Left renal cortex interstitium (tissue), 4 donors: ENCODE measurements at regions not wholly inside any gene's neighbourhood (a gene's known extent, or its start where the extent isn't known, plus 50 kb on each side); places are given as distances from the start of the nearest gene placed in this dataset.

Experiments used
- DNase-seq, 4 donors: peaks; one replicate each; pipeline ENCODE4 v3.0.0-alpha.2; 2013; ENCODE audit warnings: low read depth in 4 of 4, low spot score in 2 of 4, missing footprints in 1 of 4

DNA sequence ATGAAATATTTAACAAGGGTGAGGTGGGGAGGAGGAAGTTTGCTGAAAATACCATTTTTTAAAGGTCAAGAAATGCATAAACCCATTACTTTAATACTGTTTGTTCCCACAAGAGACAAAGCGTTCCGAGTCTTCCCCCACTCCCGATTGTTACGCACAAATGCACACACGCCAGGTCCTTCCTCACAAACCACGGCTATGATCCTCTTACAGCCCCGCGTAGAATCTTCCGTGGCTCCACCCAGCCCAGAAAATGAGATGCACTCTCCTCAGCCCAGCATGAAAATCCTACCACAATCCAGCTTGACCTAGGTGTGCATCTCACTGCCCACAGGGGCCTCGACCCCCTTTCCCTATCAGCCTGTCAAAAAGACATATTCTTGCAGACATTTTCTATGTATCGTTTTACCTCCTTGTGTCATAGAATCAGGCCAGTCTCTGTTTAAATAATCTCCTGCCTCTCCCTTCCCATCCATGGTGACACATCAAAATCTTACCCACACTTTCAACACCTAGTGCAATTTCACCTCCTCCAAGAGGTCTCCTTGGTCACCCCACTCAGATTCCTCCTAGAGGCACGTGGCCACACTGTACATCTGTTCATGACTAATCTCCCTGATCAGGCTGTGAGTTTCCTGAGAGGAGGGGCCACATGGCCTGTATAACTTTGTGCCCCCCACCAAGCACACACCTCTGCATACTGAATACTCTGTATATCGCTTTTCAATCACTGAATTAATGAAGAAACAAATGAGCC lies 491.0 kb upstream of the KLHL29 start:
- no peak for DNase-seq

DNA sequence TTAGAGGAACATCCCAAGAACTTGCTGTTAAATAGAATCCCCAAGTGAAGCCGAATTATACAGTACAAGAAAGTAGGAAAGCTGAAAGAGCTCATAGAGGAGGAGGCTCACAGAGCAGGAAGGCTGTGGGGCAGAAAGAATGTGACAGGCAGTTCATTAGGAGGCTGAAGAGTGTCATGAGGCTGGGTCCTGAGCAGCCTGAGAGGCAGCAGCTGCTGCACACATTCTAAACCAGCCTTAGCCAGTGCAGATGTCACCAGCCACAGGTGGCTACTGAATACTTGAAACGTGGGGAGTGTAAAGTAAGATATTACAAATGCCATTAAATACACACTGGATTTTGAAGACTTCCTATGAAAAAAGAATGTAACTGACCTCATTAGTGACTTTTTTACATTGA lies 490.2 kb upstream of the KLHL29 start:
- peak in 1 of 4 donors; percentile 11 for DNase-seq

DNA sequence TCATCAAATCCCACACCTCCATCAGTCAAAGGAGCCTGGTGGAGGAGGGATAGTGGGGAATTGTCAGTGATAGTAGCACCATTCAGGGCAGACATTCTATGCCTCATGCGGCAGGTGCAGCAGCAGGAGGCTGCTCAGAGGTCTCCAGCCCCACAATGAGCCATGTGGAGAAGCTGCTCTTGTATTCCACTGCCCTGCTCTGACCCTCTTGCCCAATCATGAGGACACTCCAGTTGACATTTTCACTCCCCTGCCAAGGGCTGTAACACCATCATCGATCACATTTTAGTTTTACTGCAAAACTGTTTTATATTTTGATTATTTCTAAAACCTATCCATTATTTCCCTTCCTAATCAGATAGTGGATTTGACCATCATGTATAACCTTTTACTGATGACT lies 487.6 kb upstream of the KLHL29 start:
- DNase-seq = no peak

DNA sequence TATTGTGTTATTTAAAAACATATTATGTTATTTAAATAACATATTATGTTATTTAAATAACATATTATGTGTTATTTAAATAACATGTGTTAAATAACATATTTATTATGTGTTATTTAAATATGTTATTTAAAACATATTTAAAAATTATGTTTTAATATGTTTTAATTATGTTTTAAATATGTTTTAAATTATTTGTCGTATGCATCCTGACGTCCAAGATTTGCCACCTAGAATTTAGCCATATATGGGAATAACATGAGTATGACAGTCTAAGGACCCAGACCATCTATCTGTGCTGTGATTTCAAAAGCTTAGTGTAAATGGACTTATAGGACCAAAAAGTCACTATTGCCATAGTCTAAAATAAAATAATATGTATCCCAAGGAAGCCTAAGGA lies 484.3 kb upstream of the KLHL29 start:
- no peak for DNase-seq

DNA sequence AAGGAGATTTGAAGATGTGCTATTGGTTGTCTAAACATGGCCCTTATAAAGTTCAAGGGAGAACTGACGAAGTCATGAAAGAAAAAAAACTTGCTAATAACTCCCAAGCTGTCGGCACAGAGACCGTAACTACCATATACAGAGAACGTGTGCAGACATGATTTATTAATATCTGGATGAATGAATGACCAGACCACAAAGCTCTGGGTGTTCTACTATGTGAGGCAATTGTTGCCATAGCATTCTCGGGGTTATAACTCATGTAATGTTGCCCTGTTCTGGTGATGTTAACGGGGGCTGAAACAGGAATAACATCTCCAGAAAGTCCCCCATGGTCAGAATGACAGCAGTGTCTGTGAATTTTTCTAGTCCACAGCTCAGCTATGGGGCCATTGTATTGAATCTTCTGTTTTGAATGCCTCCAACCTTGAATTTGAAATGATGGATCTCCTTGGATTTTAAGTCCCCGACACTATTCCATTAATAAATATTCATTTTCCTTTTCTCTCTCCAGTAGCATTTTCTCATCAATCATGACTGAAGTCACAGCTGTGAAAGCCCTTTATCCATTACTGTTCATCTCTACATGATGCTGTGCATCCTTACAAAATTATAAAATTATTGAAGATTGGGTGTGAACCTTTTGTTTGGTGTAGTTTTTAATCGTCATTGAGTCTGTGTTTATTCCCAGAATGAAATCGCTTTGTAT lies 483.4 kb upstream of the KLHL29 start:
- DNase-seq = no peak

DNA sequence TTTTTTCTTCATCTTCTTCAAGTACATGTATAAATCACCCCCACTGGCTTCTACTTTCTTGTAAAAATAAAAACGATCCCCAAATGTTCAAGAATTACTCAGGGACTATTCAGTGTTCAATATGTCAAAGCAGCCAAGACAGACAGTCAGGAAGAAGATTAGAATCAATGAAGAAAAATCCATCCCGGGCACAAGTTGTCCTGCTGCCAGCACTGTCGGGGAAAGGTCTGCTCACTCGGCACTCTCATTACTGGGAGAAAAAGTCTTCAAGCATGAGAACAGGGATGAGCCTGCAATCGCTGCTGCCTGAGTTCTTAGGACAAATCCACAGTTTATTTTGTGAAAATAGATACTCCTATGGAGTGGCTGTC lies 482.8 kb upstream of the KLHL29 start:
- DNase-seq = no peak

DNA sequence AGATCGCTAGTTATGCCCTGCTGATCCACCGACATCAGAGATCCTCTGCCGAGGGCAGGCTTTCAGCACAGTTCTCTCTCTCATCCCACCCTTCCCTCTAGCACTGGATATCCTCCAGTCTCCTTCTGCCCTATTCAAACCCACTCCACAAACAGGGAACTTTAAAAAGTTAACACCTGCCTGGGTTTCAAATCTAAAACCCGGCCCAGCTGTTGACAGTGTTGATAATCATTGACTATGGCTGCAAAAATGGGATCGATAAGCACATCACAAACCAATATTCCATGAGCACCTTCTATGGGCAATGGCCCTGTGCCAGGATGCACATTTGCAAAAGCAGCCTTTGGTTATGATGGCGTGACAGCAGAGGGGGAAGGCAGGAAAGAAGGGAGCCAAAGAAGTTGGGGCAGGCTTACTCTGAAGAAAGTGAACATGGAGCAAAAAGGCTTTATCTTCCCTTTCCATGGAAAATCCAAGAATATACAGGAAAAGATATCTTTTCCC lies 482.3 kb upstream of the KLHL29 start:
- no peak for DNase-seq

DNA sequence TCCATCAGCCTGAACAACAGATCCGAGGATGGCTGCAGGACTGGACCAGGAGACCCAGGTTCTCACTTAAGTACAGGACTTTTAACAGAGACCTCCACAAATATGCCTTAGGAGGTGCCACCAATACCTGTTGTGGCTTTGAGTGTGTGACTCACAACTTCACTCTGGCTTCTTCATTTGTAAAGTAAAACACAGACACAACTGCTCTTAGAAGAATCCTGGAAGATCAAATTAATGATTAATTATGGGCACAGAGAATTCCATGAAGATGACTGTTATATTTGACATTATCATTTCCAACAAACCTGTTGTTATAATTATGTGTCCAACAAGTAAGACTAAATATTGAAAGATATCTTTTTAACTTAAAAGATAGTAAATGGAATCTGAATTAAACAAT lies 481.4 kb upstream of the KLHL29 start:
- no peak for DNase-seq

DNA sequence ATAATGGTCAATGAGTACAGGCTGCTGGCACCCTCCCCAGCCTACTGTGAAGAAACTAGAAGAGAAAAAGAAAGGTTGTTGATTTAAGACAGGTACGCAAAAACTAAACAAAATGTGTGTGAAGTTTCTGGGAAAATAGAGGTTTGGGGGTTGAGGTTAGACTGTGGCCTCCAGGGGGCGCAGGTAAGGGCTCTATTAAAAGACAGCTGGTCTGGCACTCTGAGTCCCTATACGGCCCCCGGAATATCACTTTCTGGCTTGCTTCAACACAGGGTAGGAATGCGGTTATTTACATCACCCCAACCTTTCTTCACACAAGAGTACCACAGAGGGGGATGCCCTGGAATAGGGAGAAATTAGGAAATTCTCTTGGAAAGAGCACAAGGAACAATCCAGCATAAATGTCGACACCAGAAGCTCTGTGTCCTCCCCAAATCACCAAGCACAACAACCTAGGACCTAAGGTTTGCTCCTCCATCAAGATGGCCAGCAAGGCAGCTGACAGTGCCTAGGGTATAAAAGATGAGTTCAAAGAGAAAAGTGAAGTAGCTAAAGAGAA lies 480.8 kb upstream of the KLHL29 start:
- DNase-seq = no peak

DNA sequence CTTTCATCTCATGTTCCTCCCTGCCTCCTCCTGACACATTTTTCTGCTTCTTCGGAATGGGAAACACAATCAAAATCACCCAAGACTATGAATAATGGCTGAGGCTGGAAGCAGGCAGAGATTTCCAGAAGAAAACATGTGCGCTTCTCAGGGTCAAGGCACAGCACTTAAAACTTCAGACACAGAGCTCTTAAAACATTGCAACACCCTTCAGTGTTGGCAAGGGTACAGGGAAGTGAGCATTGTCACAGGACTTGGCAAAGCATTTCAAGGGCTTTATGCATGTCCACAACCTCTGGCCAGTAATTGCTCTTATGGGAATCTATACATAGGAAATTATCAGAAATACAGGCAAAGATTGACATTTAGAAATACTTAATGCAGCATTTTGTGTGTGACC lies 477.6 kb upstream of the KLHL29 start:
- no peak for DNase-seq

DNA sequence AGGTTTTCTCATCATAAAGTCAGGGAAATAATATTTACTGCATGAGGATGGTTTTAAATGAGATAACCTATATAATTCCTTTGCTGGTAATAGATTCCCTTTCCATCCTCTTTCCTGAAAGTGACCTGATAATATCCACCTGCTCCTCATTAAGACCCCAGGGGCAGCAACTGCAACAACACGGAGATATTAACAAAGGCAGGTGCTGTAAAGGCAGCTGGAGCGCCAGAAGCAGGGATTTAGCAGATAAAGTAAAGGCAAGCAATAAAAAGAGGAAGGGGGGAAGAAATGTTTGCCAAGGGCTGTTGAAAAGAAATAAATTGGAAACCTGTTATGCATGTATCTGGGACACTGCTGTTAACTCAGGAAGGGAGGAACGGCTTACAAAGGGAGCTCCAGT lies 472.6 kb upstream of the KLHL29 start:
- DNase-seq = no peak

DNA sequence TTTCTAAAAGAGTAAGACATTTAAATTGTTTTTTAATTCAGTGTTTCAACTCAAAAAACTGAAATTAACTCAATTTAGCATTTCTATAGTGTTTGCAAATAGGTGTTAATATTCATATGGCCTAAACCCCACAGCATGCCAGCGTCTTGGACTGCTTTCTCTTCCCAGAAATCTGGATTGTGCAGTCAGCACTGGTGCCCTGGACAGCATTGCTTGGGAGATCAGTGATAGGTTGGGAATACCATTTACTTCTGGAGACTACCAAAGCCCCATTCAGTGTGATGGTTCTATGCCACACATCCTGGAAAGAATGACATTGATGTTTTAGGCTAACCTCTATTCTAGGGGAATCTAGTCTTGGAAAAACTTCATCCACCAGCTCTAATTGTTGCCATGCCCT lies 455.0 kb upstream of the KLHL29 start:
- DNase-seq = no peak

DNA sequence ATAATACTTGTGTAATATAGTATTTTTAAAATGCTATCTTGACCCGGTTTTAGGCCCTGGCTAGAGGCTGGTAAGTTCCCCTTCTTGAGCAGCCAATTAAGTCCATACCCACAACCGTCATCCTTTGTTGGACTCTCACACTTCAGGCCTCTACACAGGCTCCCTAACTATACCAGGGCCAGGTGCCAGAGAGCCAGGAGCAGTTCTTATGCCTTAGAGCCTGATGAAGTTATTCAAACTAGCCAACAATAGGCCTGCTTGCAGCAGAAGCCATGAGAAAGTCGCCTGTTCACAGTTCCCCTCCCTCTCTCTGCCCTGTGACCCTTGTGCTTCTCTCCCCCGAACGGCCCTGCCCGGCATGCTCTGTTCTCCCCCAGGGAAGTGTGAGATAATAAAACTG lies 454.2 kb upstream of the KLHL29 start:
- no peak for DNase-seq

DNA sequence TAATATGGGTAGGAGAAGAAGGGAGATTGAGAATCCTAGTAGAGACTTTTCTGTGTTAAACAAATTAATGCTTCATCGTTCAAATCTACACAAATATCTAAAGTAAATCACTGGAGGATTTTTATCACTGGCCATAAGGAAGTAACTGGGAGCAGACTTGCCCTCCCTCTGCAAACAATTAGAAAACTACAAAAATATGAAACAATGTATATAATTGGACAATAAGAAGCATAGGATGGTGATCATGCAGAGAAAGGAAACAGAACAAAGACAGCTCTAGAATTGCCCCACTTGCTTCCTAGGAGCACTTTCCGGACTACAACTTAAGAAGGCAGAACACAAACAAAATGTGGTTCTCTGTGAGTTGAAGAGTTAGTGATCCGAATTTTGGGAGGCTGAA lies 452.7 kb upstream of the KLHL29 start:
- DNase-seq = no peak

DNA sequence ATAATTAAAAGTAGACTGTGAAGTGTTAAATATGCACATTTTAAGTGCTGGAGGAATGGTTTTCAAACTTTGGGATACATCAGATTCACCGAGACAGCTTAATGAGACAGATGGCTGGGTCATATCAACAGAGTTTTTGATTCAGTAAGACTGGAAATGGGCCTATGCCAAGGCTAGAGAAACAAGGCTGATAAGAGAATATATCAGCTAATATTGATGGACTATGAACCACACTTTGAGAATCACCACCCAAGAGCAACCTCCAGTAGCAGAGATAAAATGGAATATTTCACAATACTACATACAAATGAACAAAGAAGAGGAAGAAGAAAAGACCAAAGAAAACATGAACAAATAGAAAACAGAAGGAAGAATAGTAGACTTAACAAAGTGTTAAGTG lies 450.2 kb upstream of the KLHL29 start:
- no peak for DNase-seq

DNA sequence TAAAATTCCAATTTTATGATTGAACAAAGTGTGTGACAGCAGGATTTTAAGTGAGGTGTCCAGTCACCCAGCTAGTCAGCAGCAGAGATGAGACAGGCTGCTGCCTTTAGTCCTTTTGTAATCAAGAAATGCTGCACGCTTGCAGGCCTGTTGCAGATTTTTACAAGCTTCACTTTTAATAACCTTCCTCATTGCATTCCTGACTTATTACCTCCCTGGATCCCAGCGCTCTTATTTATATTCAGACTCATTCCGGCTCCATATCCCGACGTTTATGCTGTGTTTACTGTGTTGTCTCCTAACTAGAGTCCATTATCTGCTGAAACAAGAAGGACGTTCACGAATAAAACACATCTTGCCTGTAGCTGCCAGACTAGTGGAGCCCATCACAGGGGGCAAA lies 442.5 kb upstream of the KLHL29 start:
- no peak for DNase-seq

DNA sequence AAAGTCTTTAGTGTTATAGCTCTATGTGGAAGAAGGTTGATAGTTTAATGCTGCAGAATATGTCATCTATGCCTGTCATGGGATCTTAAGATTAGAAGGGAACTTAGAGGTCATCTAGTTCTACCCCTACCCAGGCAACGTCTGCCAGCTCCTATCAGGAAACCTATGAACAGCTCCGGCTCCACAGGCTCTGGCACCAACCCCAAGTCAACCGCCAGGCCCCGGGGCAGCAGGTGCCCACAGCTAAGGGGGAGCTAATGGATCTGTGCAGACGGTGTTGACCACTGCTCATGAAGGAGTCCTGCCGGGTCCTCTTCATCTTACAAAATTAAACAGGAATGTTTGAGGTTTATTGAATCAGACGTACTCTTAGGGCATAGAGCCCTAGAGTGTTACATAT lies 440.8 kb upstream of the KLHL29 start:
- DNase-seq = no peak

DNA sequence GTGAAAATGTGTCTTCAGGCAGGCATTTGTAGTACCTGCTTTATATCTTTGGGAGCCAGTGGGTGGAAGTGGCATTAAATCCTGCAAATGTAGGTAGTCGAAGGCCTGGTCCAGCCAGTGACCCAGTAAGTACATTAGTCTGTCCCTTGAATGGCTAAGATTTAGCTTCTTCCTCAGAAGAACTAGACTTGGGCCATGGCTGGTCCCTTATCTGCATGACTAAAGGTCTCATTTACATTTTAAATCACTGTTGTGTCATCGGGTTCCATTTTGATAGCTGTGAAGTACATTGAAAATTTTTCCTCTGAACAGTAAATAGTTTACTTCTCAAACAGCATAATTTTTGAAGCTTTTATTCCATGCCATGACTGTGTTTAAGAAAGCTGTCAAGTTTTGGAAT lies 438.4 kb upstream of the KLHL29 start:
- no peak for DNase-seq

DNA sequence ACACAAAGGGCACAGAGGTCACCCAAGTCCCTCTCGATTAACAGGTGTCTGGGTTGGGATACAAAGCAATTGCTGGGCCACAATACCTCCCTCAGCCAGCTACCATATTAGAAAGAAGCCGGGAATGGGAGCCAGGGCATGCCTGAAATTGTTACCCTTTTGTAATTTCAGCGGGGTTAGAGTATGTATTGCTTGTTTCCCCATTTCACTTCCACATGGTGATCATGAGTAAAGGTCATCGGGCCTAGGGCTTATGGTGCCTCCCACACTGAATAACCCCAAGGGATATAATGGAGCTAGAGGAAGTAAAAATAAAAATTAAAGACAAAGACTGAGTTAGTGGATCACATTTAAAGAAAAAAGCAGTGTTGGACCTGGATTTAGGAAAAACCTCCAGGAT lies 437.2 kb upstream of the KLHL29 start:
- no peak for DNase-seq

DNA sequence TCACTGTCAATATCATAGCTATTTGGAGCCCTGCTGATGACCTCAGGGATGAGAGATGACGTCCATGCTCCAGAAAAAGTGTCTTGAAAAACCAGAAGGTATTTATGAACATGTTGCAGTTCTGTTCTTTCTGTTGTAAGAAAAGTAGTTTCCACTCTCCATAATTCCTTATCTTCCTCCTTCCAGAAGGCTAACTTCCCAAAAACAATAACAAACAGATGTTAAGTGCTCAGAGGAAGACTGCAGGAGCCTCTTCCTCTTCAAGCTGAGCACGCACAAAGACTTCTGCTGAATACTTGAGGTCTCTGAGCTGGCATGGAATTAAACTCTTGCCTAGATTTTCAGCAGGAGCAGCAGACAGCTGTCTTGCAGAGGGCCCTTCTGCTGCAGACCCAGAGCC lies 434.5 kb upstream of the KLHL29 start:
- no peak for DNase-seq

DNA sequence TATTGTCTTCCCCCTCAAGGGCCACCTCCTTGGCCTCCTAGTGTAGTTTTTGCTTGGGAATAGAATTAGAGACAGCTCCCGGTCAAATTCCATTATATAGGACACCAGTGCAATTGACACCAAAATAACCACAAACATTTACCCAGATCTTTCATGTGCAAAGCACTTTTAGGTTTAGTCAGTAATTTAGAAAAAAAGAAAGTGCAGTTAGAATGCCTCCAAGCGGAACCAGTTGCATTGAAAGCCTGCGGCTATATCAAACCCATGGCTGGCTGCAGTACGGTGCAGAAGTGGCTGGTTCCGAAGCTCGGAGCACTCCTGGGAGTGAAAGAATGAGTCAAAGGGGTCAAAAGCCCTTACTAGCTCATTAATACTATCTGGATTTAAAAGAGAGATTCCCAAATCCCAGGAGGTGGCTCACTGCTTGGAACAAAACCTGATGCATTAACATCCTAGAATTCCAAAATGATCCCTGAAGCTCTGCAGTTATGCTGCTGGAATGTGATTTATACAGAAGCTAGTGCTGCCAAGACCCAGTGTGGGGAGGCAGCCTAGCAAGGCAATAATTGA lies 432.2 kb upstream of the KLHL29 start:
- DNase-seq = no peak

DNA sequence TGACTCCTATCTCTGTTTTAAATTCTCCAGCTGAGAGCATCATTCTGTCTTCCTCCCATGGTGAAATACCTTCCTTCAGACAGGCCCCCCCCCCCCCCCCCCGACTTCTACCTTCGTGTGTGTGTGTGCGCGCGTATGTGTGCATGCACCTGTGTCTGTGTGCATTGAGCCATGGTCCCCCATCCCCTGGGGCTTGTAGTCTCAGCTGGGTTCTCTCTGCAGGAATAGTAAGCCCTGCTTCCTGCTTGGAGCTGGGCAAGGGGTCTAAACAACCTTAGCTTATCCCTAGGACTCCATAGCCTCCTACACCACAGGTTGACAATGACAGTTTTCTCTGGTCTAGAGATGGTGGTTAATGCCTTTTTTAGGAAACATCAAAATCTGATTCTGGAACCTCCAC lies 427.5 kb upstream of the KLHL29 start:
- no peak for DNase-seq
